ENCODE measurements at regions not wholly inside any gene's neighbourhood (a gene's known extent, or its start where the extent isn't known, plus 50 kb on each side); places are given as distances from the start of the nearest gene placed in this dataset.
"Not testable (repeated sequence)": the region's sequence is repeated elsewhere in the genome, so short reads cannot be mapped to it uniquely, and the experiment has no call there.

DNA sequence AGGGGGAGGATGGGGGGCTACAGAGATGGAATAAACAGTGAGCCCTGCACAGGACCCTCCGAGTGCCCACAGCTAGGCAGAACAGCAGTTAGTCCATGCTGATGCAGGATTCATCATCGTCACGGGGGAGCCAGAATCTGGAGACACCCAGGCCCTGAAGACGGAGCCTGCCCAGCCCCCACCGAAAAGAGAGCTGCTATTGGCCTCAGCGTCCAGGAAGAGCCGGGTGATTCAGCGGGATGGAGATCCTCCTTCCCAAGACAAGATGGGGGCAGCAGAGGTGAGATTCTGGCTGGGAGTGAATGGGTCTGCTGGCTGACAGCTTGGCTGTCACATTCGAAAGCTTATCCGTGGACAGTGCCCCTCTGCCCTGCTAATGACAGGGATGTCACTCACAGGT lies 133.6 kb upstream of the CRHR1 start:
- DNase-seq, result no peak

DNA sequence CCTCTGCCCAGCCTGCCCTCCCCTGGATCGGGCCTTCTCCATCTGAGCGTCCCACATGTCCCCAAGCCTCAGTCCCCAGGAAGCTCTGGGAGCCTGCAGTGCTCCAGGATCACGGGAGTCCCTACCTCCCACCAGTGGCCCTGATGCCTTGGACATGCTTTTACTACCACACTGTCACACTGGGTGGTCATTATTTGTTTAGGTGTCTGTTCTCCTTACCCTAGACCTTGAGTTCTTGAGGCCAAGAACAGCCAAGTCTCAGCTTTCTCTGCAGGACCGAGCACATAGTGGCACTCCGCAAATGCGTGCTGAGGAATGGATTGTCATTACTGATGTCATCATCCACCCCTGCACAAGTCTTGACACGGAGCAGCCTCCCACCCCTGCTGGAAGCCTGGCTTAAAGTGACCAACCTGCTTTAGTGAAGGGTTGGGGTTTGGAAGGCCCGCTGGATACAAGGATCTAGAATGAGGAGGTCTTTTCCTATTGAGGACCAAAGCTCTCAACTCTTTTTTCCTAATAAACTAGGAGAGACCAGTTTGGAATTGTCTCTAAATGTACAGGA lies 132.9 kb upstream of the CRHR1 start:
- DNase-seq, result no peak

DNA sequence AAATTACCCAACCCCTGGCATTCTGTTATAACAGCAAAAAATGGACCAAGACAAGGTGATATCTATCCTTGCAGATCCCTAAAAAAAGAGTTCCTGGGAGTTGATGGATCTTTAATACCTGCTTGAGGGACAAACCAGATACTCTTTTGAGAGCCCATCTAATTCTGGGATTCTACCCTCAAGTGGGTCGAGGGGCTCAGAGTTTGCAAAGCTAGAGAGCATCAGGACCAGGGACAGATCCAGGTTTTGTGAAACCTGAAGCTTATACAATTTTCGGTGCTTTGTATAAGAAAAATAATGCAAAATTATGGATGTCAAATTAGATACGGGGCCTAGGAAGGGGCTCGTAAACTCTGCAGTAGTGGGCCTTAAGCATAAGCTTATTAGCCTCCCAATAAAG lies 130.5 kb upstream of the CRHR1 start:
- DNase-seq, result no peak

DNA sequence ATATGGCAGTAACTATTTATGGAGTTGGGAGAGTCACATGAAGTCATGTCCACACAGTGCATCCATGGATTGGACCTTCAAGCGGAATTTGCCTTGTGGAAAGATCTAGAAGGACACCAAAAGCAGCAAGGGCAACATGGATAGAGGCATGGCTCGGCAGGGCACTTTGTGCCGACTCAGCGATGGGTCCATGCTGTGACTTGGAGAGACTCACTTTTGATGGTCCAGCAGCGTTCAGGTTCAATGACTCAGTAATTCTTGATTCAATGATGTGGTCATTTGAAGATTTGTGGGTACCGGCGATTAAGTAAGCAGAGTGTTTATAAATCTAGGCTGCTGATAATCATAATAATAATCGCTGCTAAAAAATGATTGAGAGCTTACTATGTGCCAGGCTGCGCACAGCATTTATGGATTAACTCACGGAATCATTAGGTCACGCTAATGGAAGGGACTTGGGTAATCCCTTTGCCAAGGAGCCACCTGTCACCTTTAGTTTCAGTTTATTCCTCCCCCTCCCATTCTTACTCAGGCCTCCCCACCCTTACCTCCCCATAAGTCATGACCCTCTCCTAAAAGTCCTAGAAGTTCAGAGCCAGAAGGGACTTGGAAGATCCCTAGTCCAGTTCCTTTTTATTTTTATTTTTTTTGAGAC lies 127.5 kb upstream of the CRHR1 start:
- no peak for DNase-seq

DNA sequence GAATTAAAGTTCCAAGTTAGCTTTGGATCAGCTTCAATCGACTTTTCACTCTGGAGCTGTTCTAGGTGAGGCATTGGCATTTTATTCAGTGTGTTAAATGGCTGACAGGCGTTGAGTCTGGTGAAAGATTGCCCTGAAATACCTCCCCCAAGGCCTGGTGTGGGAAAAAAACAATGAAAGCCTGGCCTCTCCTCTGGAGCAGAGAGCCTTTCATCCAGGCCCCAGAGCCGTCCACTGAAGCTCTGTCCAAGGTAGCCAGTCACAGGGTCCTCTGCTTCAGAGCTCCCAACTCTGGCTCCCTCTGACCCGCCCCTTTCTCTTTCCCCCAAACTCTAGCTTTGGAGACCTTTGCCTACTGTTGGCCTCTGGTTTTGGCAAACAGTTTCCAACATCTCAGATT lies 123.6 kb upstream of the CRHR1 start:
- no peak for DNase-seq

DNA sequence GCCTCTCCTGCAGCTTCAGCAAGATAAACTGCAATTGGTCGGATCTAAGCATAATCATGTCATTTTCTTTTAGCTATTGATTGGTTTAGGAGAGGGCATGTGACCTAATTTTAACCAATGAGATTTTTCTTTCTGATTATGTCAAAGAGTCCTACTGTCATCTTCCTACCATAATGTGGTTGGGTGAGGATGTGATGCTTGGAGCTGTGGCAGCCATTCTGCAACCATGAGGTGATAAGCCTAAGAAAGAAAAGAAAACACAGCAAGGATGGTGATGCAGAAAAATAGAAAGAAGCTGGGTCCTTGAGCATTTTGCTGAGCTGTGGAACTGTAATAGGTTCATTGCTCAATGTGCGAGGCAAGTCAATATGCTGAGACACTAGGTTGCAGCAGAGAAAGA lies 121.7 kb upstream of the CRHR1 start:
- DNase-seq, result no peak

DNA sequence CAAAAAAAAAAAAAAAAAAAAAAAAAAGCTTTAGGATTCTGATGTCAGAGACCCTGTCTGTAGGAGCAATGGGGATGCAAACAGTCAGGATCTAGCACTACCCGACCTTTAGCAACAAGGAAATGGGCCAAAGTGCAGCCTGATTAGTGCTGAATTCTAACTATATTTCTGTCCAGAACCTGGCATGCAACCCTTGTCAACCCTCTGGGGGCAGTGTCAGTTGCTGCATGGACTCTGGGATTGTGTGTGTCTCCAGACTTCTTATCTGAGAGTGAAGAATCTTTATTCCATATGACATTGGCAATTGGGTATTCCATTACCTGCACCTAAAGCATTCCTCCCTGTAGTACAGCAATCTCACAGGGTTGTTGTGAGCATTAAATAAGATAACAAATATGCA lies 120.3 kb upstream of the CRHR1 start:
- no peak for DNase-seq

DNA sequence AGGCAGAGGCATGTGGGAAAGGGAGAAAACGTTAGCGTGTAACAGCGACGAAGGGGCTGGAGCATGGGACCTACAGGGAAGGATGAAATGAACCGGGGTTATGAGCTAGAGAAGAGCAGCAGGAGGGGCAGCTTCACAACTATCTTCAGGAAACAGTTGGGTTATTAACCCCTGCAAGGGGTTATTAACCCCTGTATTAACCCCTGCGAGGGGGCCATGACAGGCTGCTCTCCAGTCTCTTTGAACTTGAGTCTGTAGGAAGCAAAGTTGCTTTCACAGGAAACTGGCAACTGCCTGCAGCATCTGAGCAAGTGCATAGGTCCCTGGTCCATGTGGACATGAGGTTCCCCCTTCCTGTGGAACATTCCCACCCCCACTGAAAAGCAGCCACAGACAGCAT lies 119.2 kb upstream of the CRHR1 start:
- DNase-seq, result no peak

DNA sequence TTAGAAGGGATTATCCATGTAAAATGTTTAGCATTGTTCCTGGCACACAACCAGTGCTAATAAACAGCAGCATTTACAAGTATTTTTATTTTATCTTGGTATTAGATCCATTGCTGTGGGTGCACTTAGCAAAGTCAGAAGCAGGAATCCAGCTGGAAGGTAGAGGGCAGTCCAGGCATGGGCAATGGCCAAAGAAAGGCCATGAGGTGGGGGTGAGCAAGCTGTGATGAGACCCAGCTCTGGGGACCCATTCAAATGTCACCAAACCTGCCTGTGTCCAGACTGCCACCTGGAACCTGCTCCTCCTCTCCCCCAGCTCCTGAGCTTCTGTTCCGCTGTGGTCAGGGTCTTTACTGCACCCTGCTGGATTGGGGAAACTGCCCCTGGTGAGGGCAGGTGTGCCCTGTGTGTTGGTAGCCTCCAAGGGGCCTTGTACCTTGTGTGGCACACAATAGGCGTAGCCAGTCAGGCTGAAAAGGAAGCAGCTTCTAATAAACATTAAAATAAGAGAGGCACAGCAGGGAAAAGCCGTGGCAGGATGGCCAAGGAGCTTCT lies 118.0 kb upstream of the CRHR1 start:
- no peak for DNase-seq

DNA sequence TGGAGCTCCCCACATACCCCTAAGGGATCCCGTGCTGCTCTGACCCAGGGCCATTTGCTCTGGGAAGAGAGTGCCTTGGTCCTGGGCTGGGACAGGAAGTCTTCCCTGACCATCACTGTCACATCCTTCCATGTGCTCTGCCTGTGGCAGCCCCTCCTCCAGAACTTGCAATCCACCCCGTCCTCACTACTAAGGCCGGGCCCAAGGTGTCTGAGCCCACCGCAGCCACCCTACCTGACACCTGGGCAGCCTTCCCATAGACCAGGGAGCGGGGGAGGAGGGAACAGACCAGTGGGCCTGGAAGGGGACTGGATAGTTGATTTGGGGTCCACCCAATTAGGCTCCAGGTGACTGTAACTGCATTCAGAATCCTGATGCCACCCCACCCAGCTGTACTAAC lies 117.5 kb upstream of the CRHR1 start:
- DNase-seq, result no peak

DNA sequence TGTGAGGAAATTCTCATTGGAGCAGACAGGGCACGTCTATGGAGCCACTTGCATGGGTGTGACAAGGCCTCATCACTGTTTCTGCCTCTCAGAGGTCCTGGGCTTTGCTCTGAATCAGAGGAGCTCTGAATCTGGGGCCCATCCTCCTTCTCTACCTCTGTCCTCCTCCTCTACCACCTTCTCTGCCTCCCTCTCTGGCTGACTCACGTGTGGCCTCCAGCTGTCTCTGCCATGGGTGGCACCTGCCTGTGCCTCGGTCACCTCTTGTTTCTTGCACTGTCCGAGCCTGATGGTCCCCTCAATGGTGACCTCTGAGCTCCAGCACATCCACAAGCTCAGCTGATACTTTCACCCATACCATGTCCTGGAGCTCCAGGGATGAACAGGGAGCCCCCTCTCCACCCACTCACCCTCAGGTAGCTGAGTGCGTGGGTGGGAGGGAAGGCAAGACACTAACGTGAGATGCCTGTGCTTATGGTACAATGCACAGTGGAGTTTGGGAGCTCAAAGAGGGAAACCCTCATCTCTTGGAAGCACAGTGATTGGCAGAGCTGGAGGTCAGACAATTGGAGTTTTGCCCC lies 116.4 kb upstream of the CRHR1 start:
- DNase-seq, result no peak

DNA sequence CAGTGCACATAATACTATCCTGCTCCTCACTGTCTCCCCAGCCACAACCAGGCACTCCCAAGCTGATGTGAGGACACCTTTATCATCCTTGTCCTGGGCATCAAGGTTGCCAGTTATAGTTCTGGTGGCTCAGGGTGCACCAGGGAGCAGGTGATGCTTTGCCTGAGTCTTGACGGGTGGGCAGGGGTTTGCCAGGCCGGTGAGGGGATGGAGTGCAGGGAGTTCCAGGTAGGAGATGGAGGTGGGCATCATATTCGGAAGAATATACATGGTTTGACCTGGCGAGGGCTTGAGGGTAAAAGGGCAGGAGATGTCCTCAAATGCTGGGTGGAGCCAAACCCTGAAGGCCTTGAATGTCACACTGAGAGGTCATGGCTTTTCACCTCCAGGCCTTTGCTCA lies 115.8 kb upstream of the CRHR1 start:
- DNase-seq, result no peak

DNA sequence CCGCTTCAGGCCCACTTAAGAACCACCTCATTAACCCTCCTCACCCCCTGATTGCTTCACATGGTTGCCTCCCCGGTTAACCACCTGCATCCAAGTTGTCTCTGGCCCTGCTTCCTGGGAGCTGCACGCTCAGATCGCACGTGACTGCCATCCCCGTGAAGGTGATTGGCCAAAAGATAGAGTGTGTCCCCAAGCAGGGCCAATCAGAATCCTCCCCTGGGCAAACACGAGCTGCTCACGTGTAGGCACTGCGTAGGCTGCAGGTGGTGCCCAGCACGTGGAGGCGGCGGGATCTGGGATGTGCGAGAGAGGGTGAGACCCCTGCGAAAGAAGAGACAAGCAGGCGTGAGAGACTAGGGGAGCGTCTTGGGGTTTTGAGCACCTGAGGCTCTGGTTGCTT lies 111.8 kb upstream of the CRHR1 start:
- DNase-seq, result no peak

DNA sequence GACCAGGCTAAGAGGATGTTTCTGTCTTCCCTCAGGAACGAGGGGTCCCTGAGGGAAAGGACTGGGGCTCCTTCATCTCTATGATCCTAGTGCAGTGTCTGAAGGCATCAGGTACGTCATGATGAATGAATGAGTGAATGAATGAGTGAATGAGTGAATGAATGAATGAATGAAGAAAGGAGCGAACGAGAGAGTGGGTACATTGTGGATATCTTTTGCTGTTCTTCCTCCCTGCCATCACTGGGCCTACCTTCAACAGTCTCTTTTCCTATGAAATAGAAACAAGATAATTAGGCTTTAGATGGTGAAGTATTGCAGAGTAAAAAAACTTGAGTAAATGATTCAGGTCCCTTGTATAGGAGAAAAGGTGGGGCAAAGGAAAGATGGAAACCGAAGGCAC lies 111.3 kb upstream of the CRHR1 start:
- no peak for DNase-seq

DNA sequence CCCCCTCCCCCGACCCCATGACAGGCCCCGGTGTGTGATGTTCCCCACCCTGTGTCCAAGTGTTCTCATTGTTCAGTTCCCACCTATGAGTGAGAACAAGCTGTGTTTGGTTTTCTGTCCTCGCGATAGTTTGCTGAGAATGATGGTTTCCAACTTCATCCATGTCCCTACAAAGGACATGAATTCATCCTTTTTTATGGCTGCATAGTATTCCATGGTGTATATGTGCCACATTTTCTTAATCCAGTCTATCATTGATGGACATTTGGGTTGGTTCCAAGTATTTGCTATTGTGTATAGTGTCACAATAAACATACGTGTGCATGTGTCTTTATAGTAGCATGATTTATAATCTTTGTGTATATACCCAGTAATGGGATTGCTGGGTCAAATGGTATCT lies 110.4 kb upstream of the CRHR1 start:
- not testable (repeated sequence) for DNase-seq

DNA sequence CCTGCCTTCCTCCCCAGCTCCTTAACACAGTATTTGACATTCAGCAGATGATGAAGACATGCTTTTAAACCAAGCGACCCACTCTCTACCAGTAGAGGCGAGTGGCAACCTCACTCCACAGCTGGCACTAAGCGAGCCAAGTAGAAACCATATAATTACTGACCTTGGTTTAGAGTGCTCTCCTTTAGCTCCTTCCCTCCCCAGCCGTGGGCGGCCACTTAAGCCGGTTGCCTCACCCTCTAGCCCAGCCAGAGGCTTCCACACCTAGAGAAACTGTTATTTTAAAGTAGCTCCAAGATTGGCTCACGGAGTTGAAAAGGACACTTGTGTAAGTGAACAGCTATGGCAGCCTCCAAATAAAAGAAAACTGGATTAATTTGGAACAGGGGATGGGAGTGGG lies 109.1 kb upstream of the CRHR1 start:
- DNase-seq, result no peak

DNA sequence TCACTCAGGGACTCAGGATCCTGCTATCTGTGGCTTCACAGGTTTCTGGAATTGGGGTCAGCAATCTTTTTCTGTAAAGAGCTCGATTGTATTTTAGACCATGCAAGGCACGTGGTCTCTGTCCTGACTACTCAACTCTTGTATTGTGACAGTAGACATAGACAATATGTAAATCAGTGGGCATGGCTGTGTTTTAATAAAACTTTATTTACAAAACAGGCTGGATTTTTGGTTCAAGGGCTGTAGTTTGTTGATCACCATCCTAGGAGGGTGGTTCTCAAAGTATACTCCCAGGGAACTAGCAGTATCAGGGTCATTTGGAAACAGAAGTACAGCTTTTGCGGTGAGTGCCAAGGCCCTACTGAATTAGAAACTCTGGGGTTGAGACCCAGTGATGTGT lies 108.2 kb upstream of the CRHR1 start:
- DNase-seq, result no peak

DNA sequence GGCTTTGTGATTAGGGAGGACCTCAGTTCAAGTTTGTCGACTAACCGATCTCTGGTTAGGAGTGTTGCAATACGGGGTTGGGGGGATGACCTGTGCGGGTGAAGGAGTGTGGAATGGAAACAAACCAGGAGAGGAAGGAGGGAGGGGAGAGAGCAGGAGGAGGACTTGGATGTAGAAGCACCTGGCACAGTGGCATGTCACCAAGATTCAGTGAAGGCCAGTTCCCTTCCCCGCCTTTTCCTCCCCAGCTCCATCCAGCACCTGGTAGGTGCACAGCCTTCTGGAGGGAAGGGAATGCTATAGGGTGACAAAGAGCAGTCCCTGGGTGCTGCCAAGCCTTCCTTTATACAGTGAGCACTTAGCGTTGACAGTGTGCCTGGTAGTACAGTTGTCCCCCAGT lies 107.4 kb upstream of the CRHR1 start:
- no peak for DNase-seq

DNA sequence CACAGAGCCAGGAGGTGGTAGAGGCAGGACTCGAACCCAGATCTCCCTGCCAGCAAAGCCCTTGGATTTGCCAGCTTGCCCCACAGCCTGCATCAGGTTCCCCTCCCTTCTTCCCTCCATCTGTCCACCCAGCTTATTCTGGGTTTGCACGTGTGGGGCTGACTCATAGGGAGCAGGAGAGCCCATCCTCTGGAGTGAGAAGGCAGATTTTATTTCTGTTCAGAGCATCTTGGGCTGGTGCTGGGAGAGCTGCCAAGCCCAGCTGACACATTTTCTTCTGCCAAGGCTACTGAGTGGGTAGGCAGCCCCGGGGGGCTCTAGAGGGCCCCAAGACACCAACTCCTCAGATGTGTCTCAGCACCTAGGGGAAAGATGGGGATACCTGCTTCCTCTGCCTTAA lies 106.3 kb upstream of the CRHR1 start:
- DNase-seq, result no peak

DNA sequence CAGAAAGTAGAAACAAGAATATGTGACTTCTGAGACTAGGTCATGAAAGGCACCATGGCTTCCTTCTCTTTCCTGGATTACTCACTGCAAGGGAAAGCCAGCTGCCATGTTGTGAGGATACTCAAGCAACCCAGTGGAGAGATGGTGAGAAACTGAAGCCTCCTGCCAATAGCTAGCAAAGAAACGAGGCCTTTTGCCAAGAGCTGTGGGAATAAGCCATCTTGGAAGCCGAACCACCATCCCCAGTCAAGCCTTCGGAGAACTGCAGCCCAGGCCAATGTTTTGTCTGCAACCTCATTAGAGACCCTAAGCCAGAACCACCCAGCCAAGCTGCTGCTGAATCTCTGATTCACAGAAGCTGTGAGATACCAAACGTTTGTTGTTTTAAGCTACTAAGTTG lies 104.7 kb upstream of the CRHR1 start:
- no peak for DNase-seq

DNA sequence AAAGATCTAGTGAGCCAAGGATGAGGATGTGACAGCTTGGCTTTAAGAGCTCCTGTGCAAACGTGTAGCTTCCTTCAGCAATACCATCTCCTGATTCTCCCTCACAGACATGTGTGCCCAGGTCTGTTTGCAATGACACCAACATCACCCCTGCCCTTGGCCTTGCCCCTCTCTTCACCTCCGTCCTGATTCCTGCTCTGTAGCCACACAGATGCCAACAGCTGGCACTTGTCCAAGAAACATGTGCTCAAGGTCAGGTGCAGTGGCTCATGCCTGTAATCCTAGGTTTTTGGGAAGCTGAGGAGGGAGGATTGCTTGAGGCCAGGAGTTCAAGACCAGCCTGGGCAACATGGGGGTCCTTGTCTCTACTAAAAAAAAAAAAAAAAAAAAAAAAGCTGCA lies 103.8 kb upstream of the CRHR1 start:
- no peak for DNase-seq

DNA sequence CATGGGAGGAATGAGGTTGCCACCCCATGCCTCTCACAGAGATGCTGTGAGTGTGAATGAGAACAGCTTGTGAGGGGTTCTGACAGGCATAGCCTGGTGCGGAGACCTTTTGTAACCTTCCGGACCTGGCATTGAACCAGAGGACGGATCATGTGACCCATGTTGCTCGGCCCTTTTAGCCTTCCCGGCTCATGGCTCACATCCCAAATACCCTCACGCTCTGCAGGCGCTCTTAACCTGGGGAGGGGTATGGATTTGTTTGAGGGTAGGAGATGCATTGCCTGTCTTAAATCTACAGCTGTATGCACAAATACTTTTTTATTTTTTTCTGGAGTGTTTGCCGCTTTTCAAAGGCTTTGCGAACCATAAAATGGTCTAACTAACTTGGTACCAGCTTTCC lies 102.4 kb upstream of the CRHR1 start:
- DNase-seq, result no peak

DNA sequence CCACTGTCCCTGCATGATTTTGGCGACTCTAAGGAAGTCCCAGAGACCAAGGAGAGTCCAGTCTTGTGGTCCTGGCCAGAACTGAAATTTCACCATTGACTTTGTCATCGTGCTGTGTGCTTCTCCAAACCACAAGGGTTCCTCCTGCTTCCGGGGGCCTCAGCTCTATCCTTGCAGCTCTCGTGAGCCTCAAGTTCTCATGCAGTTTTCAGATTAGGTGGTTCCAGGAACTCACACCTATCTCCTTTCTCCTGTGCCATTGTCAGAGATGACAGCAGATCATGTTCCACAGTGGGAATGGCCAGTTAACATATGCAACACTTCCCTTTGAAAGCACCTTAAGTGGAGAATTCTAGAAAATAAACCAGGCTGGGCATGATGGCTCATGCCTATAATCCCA lies 97.9 kb upstream of the CRHR1 start:
- no peak for DNase-seq

DNA sequence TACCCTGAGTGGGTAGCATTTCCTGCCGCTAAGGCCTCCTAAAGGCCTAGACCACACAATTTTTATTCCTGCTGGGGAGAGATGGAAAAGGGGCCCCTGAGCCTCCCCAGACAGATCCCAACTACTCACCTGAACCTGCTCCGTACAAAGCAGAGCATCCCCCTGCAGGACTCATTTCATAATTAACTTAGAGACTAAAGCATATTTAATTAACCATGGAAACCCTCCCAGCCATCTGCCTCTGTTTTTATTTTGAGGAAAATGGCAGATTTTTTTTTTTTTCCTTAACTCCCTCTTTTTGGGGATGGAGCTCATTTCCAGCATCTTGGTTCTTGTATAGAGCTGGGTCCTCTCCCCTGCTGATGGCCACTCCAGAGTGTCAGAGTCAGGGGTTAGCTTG lies 96.5 kb upstream of the CRHR1 start:
- no peak for DNase-seq

DNA sequence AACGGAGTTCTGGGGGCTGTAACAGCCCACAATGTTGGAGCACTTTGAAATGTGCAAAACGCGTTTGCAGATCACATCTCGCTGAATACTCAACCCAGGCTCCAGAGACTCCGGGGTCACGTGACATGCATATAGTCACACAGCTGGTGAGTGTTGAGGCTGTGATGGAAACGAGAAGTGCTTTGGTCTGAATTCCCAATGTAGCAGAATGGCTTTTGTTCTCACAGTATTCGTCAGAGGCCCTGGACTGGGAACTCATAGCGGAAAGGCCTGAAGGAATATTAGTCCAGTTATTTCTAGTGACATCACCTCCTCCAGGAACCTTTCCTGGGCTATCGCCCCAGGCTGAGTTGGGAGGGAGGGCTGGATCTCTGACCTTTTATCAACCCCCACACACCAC lies 95.8 kb upstream of the CRHR1 start:
- DNase-seq, result no peak

Measured in NCI-H1092 (cell line).